ENCODE measurements at regions not wholly inside any gene's neighbourhood (a gene's known extent, or its start where the extent isn't known, plus 50 kb on each side); places are given as distances from the start of the nearest gene placed in this dataset.

- TF ChIP-seq GATA1 (IDR thresholded peaks at IDR 0.05; ENCODE audit: low read depth, low read length): no peak
- TF ChIP-seq POLR2A (IDR thresholded peaks at IDR 0.05; ENCODE audit: low read length): no peak
- no peak for DNase-seq
Measured at GRCh38 chr15:66893294-66893693, 172.1 kb upstream of the SMAD3 start.

DNA sequence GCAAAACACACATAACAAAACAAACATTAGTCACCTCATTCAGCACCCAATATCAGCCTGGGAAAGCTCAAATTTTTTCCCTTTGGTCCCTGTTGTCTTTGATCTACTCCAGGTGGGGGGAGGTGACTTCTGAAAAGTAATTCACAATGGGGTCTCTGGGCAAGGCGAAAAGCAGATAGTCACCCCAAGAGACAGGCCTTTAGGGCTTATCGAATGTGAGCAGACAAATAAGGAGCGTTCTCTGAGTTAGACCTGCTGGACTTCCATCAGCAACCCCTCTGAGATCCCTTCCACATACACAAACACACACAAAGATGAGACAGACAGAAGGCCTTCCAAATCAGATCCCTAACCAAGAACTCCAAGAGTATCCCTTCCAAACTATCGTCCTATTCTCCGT lies 171.0 kb upstream of the SMAD3 start:
- no peak for TF ChIP-seq GATA1 (IDR thresholded peaks at IDR 0.05; ENCODE audit: low read depth, low read length)
- no peak for DNase-seq

DNA sequence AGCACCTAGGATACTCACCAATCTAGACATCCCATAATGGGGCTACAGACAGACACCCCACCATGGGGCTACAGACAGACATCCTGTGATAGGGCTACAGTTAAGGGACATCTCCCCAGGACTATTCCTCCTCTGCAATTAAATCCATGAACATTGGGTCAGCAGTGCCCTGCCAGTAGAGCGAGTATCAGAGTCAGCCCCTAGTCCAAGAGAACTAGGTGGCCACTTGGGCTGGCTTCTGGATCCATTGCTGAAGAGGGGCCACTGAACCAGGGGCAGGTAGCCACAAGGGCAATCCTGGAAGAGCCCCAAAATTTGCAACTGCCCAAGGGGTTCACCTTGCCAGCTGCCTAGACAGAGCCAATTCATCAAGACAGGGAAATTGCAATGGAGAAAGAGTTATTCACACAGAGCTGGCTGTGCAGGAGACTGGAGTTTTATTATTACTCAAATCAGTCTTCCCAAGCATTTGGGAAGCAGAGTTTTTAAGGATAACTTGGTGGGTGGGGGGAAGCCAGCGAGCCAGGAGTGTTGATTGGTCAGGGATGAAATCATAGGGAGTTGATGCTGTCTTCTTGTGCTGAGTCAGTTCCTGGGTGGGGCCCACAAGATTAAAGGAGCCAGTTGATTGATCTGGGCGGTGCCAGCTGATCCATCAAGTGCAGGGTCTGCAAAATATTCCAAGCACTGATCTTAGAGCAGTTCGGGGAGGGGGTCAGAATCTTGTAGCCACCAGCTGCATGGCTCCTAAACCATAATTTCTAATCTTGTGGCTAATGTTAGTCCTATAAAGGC lies 170.2 kb upstream of the SMAD3 start:
- no peak for DNase-seq
- TF ChIP-seq POLR2A (IDR thresholded peaks at IDR 0.05; ENCODE audit: low read length): no peak
- no peak for TF ChIP-seq GATA1 (IDR thresholded peaks at IDR 0.05; ENCODE audit: low read depth, low read length)

DNA sequence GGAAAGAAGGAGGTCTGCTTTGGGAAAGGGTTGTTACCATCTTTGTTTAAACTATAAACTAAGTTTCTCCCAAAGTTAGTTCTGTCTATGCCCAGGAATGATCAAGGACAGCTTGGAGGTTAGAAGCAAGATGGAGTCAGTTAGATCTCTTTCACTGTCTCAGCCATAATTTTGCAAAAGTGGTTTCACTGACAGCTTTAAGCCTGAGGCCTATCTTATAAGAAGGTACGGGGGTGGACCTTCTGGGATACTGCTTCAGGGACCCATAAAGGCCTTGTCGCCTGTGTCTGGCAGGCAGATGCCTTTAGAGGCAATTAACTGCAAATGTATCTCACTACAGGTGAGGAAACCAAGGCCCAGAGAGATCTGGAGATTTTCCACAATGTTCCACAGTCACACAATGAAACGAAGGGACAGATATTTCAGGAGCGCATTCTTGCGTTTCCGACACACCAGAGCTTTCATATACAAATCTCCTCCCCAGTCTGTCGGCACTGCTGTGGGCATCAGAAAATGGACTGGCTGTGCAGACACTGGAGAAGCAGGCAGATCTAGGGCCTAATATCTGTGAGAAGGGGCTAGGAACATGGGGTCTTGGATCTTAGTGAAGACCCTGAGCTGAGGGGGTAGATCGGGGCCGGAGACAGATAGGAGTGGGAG lies 169.5 kb upstream of the SMAD3 start:
- TF ChIP-seq GATA1 (IDR thresholded peaks at IDR 0.05; ENCODE audit: low read depth, low read length) (no peak), POLR2A (IDR thresholded peaks at IDR 0.05; ENCODE audit: low read length) (no peak)
- no peak for DNase-seq

- no peak for DNase-seq
- no peak for TF ChIP-seq GATA1 (IDR thresholded peaks at IDR 0.05; ENCODE audit: low read depth, low read length)
- TF ChIP-seq POLR2A (IDR thresholded peaks at IDR 0.05; ENCODE audit: low read length): no peak
Measured at GRCh38 chr15:66896611-66897010, 168.8 kb upstream of the SMAD3 start.

- no peak for DNase-seq
- TF ChIP-seq GATA1 (IDR thresholded peaks at IDR 0.05; ENCODE audit: low read depth, low read length): no peak
- TF ChIP-seq POLR2A (IDR thresholded peaks at IDR 0.05; ENCODE audit: low read length): no peak
Measured at GRCh38 chr15:66897416-66897815, 168.0 kb upstream of the SMAD3 start.

DNA sequence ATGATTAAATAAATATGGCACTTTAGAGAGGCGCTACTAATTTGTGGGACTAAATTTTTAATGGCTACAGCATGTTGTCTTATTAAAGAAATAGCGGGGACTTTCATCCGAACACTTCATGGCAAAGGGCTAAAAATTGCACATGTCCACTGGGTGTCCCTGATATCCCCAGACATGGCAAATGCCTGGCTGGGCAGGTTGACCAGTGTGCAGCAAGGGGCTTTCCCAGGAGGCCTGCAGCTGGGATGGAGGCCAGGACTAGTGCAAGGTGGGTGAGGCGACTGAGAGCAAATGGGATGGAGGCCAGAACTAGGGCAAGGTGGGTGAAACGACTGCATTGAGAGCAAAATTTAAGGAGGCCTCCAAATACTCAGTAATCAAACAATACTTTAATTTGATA lies 167.4 kb upstream of the SMAD3 start:
- no peak for DNase-seq
- no peak for TF ChIP-seq GATA1 (IDR thresholded peaks at IDR 0.05; ENCODE audit: low read depth, low read length)
- no peak for TF ChIP-seq POLR2A (IDR thresholded peaks at IDR 0.05; ENCODE audit: low read length)

DNA sequence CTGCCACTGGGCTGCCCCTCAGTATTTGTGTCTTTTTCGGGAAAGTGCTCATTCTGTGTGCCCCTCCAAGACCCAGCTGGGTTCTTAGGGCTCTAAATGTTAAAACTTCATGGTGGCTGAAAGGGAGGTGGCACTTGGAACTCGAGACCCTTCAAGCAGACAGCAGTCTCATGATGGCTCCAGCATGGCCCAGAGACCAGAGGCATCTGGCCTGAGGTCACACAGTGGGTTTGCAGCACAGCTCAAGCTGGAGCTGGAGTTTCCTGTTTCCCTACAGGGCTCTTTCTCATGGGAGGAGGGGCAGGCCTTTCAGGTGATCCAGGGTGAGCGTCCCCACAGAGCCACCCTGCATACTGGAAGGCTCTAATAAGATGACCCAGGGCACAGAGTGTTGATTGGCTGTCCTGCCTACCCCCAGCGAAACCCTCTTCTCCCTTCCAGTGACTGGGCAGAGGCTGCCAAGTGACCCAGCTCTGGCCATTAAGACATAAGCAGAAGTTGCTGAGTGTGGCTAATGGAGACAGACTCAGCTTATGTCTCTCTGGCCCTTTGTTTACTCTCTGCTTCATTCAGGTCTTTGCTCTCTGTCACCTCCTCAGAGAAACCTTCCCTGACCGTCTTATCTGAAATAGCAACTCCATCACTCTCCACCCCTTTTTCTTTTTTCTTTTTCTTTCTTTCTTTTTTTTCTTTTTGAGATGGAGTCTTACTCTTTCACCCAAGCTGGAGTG lies 166.6 kb upstream of the SMAD3 start:
- TF ChIP-seq GATA1 (IDR thresholded peaks at IDR 0.05; ENCODE audit: low read depth, low read length) (no peak), POLR2A (IDR thresholded peaks at IDR 0.05; ENCODE audit: low read length) (no peak)

DNA sequence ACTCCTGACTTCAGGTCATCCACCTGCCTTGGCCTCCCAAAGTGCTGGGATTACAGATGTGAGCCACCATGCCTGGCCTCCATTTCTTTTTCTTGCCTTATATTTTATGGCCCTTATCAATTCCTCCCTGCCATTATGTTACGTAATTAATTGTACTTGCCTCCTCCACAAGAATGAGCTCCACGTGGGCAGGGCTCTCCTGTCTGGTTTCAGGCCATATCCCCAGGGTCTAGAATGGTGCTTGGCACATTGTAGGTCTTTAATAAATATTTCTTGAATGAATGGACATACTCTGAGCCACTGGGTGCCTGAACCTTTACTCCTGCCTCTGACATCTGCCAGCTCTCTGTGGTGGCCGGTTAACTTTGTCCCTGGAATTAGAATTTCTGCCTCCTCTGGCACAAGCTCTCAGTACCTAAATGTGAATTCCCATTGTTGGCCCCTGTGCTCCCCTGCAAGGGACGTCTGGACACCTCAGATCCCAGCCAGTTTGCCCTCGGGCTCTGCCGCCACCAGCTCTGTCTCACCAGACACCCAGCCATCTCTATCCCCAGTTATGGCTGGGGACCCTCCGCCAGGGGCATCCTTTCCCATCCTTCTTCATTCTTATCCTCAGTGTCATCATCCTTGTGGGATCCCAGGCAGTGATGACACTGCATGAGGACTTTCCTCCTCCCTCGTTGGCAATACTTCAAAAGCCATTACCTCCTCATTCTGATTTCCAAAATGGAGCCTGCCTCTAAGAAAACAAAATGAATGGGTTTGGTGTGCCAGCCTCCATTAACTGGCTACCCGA lies 165.6 kb upstream of the SMAD3 start:
- DNase-seq: no peak
- TF ChIP-seq GATA1 (IDR thresholded peaks at IDR 0.05; ENCODE audit: low read depth, low read length) (no peak), POLR2A (IDR thresholded peaks at IDR 0.05; ENCODE audit: low read length) (no peak)

More for the DNA sequence above, 166.6 kb upstream of the SMAD3 start:
- DNase-seq: no peak

DNA sequence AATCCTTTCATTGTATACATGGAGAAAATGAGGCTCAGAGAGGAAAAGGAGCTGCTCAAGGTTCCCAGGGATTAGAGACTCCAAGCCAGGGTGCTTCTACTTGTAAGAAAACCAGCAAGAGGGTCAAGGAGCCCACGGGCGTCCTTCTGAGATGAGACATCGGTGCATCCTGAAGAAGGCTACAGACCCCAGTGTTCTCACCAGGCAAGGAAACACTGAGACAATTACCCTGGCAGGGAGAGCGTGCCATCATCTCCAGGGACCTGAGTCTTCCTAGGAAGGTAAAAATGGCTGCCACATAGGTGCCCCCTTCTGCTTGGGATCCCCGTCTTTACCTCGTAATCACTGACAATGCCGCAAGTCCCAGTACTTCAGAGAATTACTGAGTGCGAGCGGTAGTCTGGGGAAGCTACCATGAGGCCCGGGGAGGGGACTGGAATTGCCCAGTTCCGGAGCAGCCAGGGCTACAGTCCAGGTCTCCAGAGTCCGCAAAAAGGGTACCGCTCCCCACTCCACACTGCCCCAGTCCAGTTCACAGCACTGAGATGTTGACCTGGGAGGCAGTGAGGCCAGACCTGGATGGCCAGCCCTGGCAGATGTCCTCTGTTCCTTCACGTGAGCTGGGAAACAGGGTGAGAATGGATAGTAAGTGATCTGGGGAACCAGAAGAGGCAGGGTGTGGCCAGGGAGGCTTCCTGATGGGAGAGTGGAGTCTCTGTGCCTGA lies 164.7 kb upstream of the SMAD3 start:
- TF ChIP-seq POLR2A (IDR thresholded peaks at IDR 0.05; ENCODE audit: low read length) (no peak), GATA1 (IDR thresholded peaks at IDR 0.05; ENCODE audit: low read depth, low read length) (no peak)
- DNase-seq: no peak

GRCh38 chr15:66901336-66902100 lies 163.9 kb upstream of the SMAD3 start:
- TF ChIP-seq POLR2A (IDR thresholded peaks at IDR 0.05; ENCODE audit: low read length) (no peak), GATA1 (IDR thresholded peaks at IDR 0.05; ENCODE audit: low read depth, low read length) (no peak)
- no peak for DNase-seq

DNA sequence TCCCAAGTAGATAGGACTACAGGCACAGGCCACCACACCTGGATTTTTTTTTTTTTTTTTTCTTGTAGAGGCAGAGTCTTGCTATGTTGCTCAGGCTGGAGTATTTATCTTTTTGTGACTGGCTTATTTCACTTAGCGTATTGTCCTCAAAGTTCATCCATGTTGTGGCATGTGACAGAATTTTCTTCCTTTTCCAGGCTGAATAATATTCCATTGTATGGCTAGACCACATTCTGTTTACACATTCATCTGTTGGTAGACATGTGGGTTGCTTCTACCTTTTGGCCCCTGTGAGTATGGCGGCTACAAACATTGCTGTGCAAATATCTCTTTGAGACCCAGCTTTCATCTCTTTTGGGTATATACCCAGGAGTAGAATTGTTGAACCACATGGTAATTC lies 160.2 kb upstream of the SMAD3 start:
- no peak for DNase-seq
- TF ChIP-seq POLR2A (IDR thresholded peaks at IDR 0.05; ENCODE audit: low read length): no peak
- no peak for TF ChIP-seq GATA1 (IDR thresholded peaks at IDR 0.05; ENCODE audit: low read depth, low read length)
